H9 (cell line): ENCODE measurements at regions not wholly inside any gene's neighbourhood (a gene's known extent, or its start where the extent isn't known, plus 50 kb on each side); places are given as distances from the start of the nearest gene placed in this dataset.

Experiments
- DNase-seq: peaks from one replicate; pipeline ENCODE4 v3.0.0-alpha.2; 2017
- H2AFZ ChIP-seq: one replicate; pipeline ENCODE4 v1.6.1; 2013; ENCODE audit warnings: mild to moderate bottlenecking, low read length, control low read depth, moderate library complexity
- H2AK5ac ChIP-seq: 2 replicates; pipeline ENCODE4 v1.6.1; 2013; ENCODE audit warnings: low read length, control low read depth, mixed read lengths; ENCODE audit not compliant: insufficient read length
- H2BK120ac ChIP-seq: one replicate; pipeline ENCODE4 v1.6.1; 2013; ENCODE audit warnings: low read depth, mild to moderate bottlenecking, low read length, control low read depth, inconsistent platforms; ENCODE audit not compliant: poor library complexity, severe bottlenecking
- H2BK12ac ChIP-seq: 2 replicates; pipeline ENCODE4 v1.6.1; 2013; ENCODE audit warnings: low read length, control low read depth, mixed read lengths, low read depth; ENCODE audit not compliant: insufficient read length
- H2BK15ac ChIP-seq: 2 replicates; pipeline ENCODE4 v1.6.1; 2013; ENCODE audit warnings: low read depth, low read length, control low read depth
- H2BK20ac ChIP-seq: one replicate; pipeline ENCODE4 v1.6.1; 2013; ENCODE audit warnings: low read depth, mild to moderate bottlenecking, low read length, control low read depth, inconsistent platforms; ENCODE audit not compliant: poor library complexity, severe bottlenecking
- H2BK5ac ChIP-seq: 2 replicates; pipeline ENCODE4 v1.6.1; 2013; ENCODE audit warnings: low read length, control low read depth, mixed read lengths; ENCODE audit not compliant: insufficient read length
- H3K14ac ChIP-seq: 2 replicates; pipeline ENCODE4 v1.6.1; 2013; ENCODE audit warnings: low read length, control low read depth; ENCODE audit not compliant: insufficient read depth
- H3K18ac ChIP-seq: 2 replicates; pipeline ENCODE4 v1.6.1; 2013; ENCODE audit warnings: low read depth, mild to moderate bottlenecking, mixed read lengths, low read length, control low read depth; ENCODE audit not compliant: insufficient read length
- H3K23ac ChIP-seq: 2 replicates; pipeline ENCODE4 v1.6.1; 2013; ENCODE audit warnings: low read length, control low read depth, mixed read lengths, low read depth; ENCODE audit not compliant: insufficient read length
- H3K23me2 ChIP-seq: 2 replicates; pipeline ENCODE4 v1.6.1; 2013; ENCODE audit warnings: low read depth, mild to moderate bottlenecking, mixed read lengths, low read length, control low read depth; ENCODE audit not compliant: insufficient read length, poor library complexity, severe bottlenecking
- H3K27ac ChIP-seq: 2 replicates; pipeline ENCODE4 v1.5.1; 2013; ENCODE audit warnings: low read length, control low read depth, mixed read lengths, low read depth; ENCODE audit not compliant: insufficient read length
- H3K27me3 ChIP-seq: 2 replicates; pipeline ENCODE4 v1.6.1; 2013; ENCODE audit warnings: low read length, control low read depth, inconsistent platforms; ENCODE audit not compliant: insufficient read depth
- H3K4ac ChIP-seq: 2 replicates; pipeline ENCODE4 v1.6.1; 2013; ENCODE audit warnings: low read depth, mild to moderate bottlenecking, control low read depth, inconsistent platforms, low read length, moderate library complexity
- H3K4me1 ChIP-seq: 2 replicates; pipeline ENCODE4 v1.6.1; 2013; ENCODE audit warnings: low read length, control low read depth, inconsistent platforms; ENCODE audit not compliant: insufficient read depth
- H3K4me2 ChIP-seq: 2 replicates; pipeline ENCODE4 v1.6.1; 2013; ENCODE audit warnings: low read length, control low read depth, mixed read lengths; ENCODE audit not compliant: insufficient read length, insufficient read depth
- H3K56ac ChIP-seq: 2 replicates; pipeline ENCODE4 v1.6.1; 2013; ENCODE audit warnings: low read depth, mild to moderate bottlenecking, mixed read lengths, low read length, control low read depth; ENCODE audit not compliant: insufficient read length
- H3K79me1 ChIP-seq: 2 replicates; pipeline ENCODE4 v1.6.1; 2013; ENCODE audit warnings: low read depth, mild to moderate bottlenecking, moderate library complexity, low read length, control low read depth, inconsistent platforms; ENCODE audit not compliant: insufficient read depth, poor library complexity, severe bottlenecking
- H3K79me2 ChIP-seq: 2 replicates; pipeline ENCODE4 v1.6.1; 2013; ENCODE audit warnings: low read length, control low read depth, inconsistent platforms; ENCODE audit not compliant: insufficient read depth
- H3K9ac ChIP-seq: 2 replicates; pipeline ENCODE4 v1.6.1; 2013; ENCODE audit warnings: low read length, control low read depth, mixed read lengths; ENCODE audit not compliant: insufficient read length; ENCODE audit errors: extremely low read depth
- H3K9me3 ChIP-seq: one replicate; pipeline ENCODE4 v1.6.1; 2013; ENCODE audit warnings: low read depth, low read length, inconsistent platforms; ENCODE audit not compliant: control insufficient read depth
- H3T11ph ChIP-seq: one replicate; pipeline ENCODE4 v1.6.1; 2013; ENCODE audit warnings: mild to moderate bottlenecking, low read length, control low read depth, inconsistent platforms
- H4K20me1 ChIP-seq: one replicate; pipeline ENCODE4 v1.6.1; 2013; ENCODE audit not compliant: control insufficient read depth, insufficient read length, insufficient read depth
- H4K5ac ChIP-seq: 2 replicates; pipeline ENCODE4 v1.6.1; 2013; ENCODE audit warnings: low read depth, mild to moderate bottlenecking, mixed read lengths, low read length, control low read depth; ENCODE audit not compliant: insufficient read length
- H4K8ac ChIP-seq: replicated peaks from 2 replicates; pipeline ENCODE4 v1.6.1; 2013; ENCODE audit warnings: low read length, control low read depth, mixed read lengths, low read depth; ENCODE audit not compliant: insufficient read length
- H4K91ac ChIP-seq: 2 replicates; pipeline ENCODE4 v1.6.1; 2013; ENCODE audit warnings: low read depth, mild to moderate bottlenecking, moderate library complexity, mixed read lengths, low read length, control low read depth; ENCODE audit not compliant: insufficient read length
- H3K27ac Mint-ChIP-seq, 3 experiments: 2 replicates in 2 of 3; 3 replicates in 1 of 3; pipeline ENCODE4 v1.8.0; 2020 to 2021; ENCODE audit warnings: mixed read lengths in 3 of 3, mild to moderate bottlenecking in 1 of 3, moderate library complexity in 1 of 3
- H3K27me3 Mint-ChIP-seq: 2 replicates; pipeline ENCODE4 v1.8.0; 2021; ENCODE audit warnings: low read depth, mild to moderate bottlenecking, moderate library complexity, mixed read lengths
- H3K36me3 Mint-ChIP-seq, 3 experiments: 2 replicates in 2 of 3; 3 replicates in 1 of 3; pipeline ENCODE4 v1.8.0; 2020 to 2021; ENCODE audit warnings: low read depth in 3 of 3, mixed read lengths in 3 of 3; ENCODE audit not compliant: insufficient read depth in 1 of 3
- H3K4me1 Mint-ChIP-seq, 2 experiments: 2 replicates each; pipeline ENCODE4 v1.8.0; 2020; ENCODE audit warnings: mixed read lengths in 2 of 2
- H3K4me3 Mint-ChIP-seq, 2 experiments: 2 replicates in 1 of 2; 3 replicates in 1 of 2; pipeline ENCODE4 v1.8.0; 2020 to 2021; ENCODE audit warnings: mild to moderate bottlenecking in 2 of 2, mixed read lengths in 2 of 2, moderate library complexity in 1 of 2
- H3K9me3 Mint-ChIP-seq, 2 experiments: 2 replicates in 1 of 2; 3 replicates in 1 of 2; pipeline ENCODE4 v1.8.0; 2020; ENCODE audit warnings: mild to moderate bottlenecking in 2 of 2, mixed read lengths in 2 of 2, moderate library complexity in 1 of 2
- CTCF ChIP-seq: fragments of 200-600 bp; sonication (generic); conservative IDR thresholded peaks from 3 replicates; pipeline ENCODE4 v1.8.0; 2021; ENCODE audit warnings: antibody characterized with exemption, mild to moderate bottlenecking
- WGBS: extraction: QIAGEN DNeasy Blood & Tissue Kit; methylation state at CpG from one replicate; pipeline ENCODE4 v1.1.7; 2013; ENCODE audit warnings: missing lambda C conversion rate, low lambda C conversion rate, mixed read lengths; ENCODE audit not compliant: insufficient read length; ENCODE audit errors: extremely low coverage; 5-methylcytosine and 5-hydroxymethylcytosine counted together

- Mint-ChIP-seq H3K9me3 (no peaks in the 10 kb centered on the region), H3K4me1 (peaks cover 18 to 20% of the 10 kb centered on the region in 2 experiments), H3K4me3 (no peak overlapping the region), H3K27ac (no peak overlapping the region), H3K27me3 (no peaks in the 10 kb centered on the region), H3K36me3 (no peaks in the 10 kb centered on the region)
- Histone ChIP-seq H2BK5ac (no peak overlapping the region), H3K27me3 (no peaks in the 10 kb centered on the region), H2AFZ (no peak overlapping the region), H2AK5ac (no peak overlapping the region), H4K20me1 (no peaks in the 10 kb centered on the region), H3K4me2 (no peak overlapping the region), H3K79me1 (no peaks in the 10 kb centered on the region), H3K14ac (no peak overlapping the region), H3K23me2 (no peaks in the 10 kb centered on the region), H3K4ac (no peak overlapping the region), H4K91ac (no peak overlapping the region), H4K5ac (no peak overlapping the region), H3K79me2 (no peaks in the 10 kb centered on the region), H2BK12ac (no peak overlapping the region), H3K23ac (no peak overlapping the region), H3T11ph (no peak overlapping the region), H3K9ac (no peak overlapping the region), H3K9me3 (no peaks in the 10 kb centered on the region), H2BK15ac (no peak overlapping the region), H2BK120ac (no peak overlapping the region), H3K56ac (no peak overlapping the region), H2BK20ac (no peak overlapping the region), H3K4me1 (no peaks in the 10 kb centered on the region; the same call in 1 of the 2 replicates), H3K27ac (no peak overlapping the region), H4K8ac (no peak overlapping the region), H3K18ac (no peak overlapping the region)
- TF ChIP-seq CTCF = no peak
- DNase-seq = no peak
- no CpG with 5 or more reads among the region's 2 CpGs for WGBS
Measured at GRCh38 chr11:109033627-109034338, 368.9 kb downstream of the DDX10 start.
